SKM-1 (cell line): ENCODE measurements at regions not wholly inside any gene's neighbourhood (a gene's known extent, or its start where the extent isn't known, plus 50 kb on each side); places are given as distances from the start of the nearest gene placed in this dataset.

ENCODE experiments used
- DNase-seq: peaks from one replicate; lab custom pipeline; 2025; ENCODE audit not compliant: unreplicated experiment; lab: John Stamatoyannopoulos, UW

GRCh38 chr7:106957766-106958165, 86.7 kb upstream of the PRKAR2B start:
- peak; percentile 65 for DNase-seq

GRCh38 chr7:106959753-106960152, 84.8 kb upstream of the PRKAR2B start:
- no peak for DNase-seq

- DNase-seq, result no peak
Observed at GRCh38 chr7:106962751-106963150, 81.8 kb upstream of the PRKAR2B start.

DNA sequence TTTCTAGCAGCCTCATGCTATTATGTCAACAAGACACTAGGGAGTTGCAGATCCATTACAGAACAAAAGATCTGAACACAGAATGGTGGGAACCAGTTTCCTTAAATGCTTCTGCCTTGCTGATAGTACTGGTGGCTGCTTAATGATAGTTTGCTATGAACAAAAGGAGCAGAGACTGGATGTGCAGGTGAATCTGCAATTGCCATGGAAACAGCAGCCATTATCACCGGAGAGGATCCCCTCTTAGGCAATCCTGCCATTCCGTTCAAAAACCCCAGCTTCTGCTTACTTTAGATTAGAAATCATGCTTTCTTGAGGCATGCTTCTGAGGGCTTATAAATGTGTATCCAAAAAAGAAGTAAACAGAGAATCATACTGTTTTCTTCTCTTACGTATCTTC, 80.0 kb upstream of the PRKAR2B start:
- no peak for DNase-seq

DNA sequence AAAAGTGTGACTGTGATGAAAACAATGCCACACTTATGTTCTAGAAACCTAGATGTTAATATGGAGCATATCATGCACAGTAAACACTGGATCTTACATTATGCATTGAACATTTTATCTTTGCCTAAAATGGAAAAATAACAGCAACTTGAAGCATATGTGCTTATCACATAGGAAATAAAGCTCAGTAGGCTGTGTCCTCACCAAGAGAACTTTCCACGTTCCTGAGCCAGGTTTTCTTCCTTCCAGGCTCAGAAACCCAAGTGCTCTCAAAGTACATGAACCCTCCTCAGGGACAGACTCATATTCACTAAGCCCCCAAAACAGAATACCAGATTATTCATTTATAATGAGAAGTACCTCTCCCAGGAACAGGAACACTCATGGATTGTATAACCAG, 79.4 kb upstream of the PRKAR2B start:
- no peak for DNase-seq

- DNase-seq, result no peak
Observed at GRCh38 chr7:106966121-106966520, 78.4 kb upstream of the PRKAR2B start.

DNA sequence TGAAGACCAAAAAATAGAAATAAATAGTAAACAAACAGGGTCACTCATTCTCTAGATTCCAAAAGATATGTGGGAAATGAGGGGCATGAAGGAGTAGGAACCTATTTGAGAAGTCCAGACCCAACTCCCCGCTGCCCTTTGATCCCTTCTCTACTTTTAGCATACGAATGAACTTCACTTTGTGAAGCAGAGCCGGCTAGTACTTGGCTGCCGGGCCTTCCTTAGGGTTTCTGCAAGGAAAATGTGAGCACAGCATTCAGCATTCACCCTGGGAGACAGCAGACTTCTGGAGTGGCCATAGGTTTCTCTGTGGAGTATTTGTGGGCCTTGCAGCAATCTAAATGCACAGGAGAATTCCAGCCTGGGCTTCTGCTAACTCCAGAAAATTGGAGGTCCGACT, 76.3 kb upstream of the PRKAR2B start:
- DNase-seq, result no peak

- no peak for DNase-seq
Observed at GRCh38 chr7:106978425-106979420, 65.8 kb upstream of the PRKAR2B start.

DNA sequence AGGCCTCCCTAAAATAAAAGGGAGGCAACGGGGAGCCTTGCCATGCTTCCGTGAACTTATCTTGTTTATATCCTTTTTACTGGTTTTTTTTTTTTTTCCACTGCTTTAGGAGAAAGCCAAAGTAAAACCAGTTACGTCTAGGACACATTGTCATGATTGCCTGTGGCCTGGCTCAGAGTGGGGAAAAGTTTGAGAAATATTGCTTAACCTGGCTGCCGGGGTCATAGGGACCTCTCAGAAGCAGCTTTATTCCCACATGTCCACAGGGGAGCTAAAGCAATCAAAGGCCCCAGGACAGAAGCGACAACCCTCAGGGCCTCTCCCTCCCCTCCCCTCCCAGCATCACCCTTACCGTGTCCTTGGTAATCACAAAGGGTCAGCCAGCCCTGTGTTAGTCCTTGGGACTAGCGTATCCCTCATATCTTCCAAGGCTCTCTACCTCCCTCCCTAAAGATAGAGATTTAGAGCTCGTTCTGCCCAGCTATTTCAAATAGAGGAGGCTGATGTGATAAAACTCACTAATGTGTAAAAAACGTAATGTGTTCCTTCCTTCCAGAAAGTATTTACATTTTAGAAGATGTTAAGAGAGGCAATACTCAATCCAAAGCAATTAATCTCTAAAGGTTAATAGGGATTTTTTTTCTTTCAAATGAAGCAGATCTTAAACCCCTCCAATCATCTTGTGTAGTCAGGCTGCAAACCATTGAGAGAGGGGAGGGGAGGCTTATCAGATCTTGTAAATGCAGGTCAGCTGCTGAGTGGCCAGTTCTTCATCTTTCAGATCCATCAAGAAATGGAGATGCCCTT, 64.8 kb upstream of the PRKAR2B start:
- DNase-seq, result no peak

DNA sequence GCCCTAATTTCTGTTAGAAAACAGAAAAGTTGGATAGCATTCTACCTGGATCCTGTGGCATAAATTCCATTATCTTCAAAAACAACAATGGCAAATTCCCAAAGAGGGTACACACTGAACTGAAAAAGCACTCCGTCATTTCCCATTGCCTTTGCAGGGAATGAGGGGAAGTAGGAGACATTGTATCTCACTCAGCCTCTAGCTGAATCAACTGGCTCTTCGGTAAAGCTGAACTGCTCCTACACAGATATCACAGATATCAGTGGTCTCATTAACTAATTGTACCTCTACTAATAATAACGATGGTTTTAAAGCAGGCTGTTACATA, 64.2 kb upstream of the PRKAR2B start:
- DNase-seq, result no peak

- DNase-seq, result no peak
Observed at GRCh38 chr7:106982415-106982814, 62.1 kb upstream of the PRKAR2B start.

- DNase-seq, result no peak
Observed at GRCh38 chr7:106984034-106984433, 60.5 kb upstream of the PRKAR2B start.

DNA sequence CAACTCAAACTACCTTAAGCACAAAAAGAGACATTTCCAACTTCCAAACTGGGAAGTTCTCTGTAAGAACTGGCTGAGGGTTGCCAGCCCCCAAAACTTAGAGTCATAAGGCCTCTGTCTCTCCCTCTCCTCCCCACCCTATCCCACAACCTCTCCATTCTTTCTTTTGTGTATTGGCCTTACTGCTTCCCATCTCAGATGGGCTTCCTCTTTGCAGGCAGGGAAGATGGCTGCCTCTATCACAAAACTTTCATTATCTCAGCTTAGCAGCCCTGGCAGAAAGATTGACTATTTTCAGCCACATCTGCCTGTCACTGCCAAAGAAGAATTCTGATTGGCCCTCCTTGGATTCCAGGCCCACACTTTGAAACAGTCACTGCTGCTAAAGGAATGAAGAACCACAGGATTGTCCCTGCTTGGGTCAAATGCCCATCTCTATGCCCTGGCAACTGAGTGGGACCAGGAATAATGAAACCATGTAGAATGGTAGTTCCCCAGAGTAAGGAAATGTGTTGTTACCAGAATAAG, 58.0 kb upstream of the PRKAR2B start:
- DNase-seq, result no peak

GRCh38 chr7:106987777-106988176, 56.7 kb upstream of the PRKAR2B start:
- no peak for DNase-seq

- DNase-seq, result no peak
Observed at GRCh38 chr7:106992511-106992910, 52.0 kb upstream of the PRKAR2B start.
